Activated CD4-positive, alpha-beta memory T cell treated with anti-CD3 and anti-CD28 coated beads for 36 hours (primary cell): ENCODE measurements at regions not wholly inside any gene's neighbourhood (a gene's known extent, or its start where the extent isn't known, plus 50 kb on each side); places are given as distances from the start of the nearest gene placed in this dataset.

Experiments used
- CTCF ChIA-PET: fragments of 350-600 bp; sonication (Branson Sonifier 250); formaldehyde crosslinking; loops from one replicate; lab custom pipeline; 2021; ENCODE audit warnings: antibody characterized with exemption, inconsistent platforms; lab: Charles Lee
- POLR2A ChIA-PET: fragments of 350-600 bp; sonication (Branson Sonifier 250); formaldehyde crosslinking; loops from one replicate; lab custom pipeline; 2021; ENCODE audit warnings: antibody characterized with exemption; lab: Charles Lee
- DNase-seq: peaks from one replicate; pipeline ENCODE4 v3.0.0-alpha.2; 2020
- H3K27ac Mint-ChIP-seq: one replicate; pipeline ENCODE4 v1.8.0; 2021; ENCODE audit warnings: mixed read lengths
- H3K27me3 Mint-ChIP-seq: one replicate; pipeline ENCODE4 v1.8.0; 2021; ENCODE audit warnings: mixed read lengths
- H3K36me3 Mint-ChIP-seq: one replicate; pipeline ENCODE4 v1.8.0; 2021; ENCODE audit warnings: mixed read lengths
- H3K4me1 Mint-ChIP-seq: one replicate; pipeline ENCODE4 v1.8.0; 2021; ENCODE audit warnings: low read depth, mixed read lengths
- H3K4me3 Mint-ChIP-seq: one replicate; pipeline ENCODE4 v1.8.0; 2021; ENCODE audit warnings: mild to moderate bottlenecking, mixed read lengths
- H3K9me3 Mint-ChIP-seq: one replicate; pipeline ENCODE4 v1.8.0; 2021; ENCODE audit warnings: mixed read lengths
- intact Hi-C: fragments of 100-400 bp; cut with micrococcal nuclease; formaldehyde crosslinking; loops from one replicate; pipeline ENCODE4 v1.15.1; 2023

DNA sequence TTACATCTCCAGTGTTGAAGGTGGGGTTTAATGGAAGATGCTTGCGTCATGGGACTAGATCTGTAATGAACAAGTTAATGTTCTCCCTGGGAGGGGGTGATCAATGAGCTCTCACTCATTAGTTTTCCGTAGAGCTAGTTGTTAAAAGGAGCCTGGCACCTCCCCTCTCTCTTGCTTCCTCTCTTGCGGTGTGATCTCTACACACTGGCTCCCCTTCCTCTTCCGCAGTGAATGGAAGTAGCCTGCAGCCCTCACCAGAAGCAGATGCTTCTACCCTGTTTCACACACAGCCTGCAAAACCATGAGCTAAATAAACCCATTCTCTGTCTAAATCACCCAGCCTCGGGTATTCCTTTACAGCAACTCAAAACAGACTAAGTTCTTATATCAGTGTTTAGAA is 318.8 kb downstream of the SLITRK1 start:
- intact Hi-C loops, result no loop called here
- CTCF ChIA-PET, result no interaction called here
- Mint-ChIP-seq H3K4me1 (no peaks in the 10 kb centered on the region), H3K27me3 (no peaks in the 10 kb centered on the region), H3K27ac (no peak overlapping the region), H3K36me3 (no peaks in the 10 kb centered on the region), H3K9me3 (peaks cover 2% of the 10 kb centered on the region), H3K4me3 (no peak overlapping the region)
- DNase-seq, result no peak
- POLR2A ChIA-PET, result no interaction called here

DNA sequence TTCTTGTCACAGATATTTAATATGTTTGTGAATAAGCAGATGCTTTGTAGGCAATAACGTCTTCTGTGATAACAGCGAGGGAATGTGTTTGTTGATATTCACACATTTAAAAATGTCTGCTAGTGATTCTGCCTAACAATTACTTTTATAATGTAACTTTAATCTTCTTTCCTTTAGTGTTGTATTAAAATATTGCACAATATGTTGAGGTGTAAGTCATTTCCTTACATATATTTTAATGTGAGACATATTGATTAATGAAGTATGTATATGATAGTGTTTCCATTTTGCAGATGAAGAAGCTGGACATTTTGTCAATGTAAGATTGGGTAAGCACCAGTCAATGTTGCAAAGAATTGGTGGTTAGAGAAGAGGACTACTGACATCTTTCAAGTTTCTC is 324.4 kb downstream of the SLITRK1 start:
- ChIA-PET POLR2A (no interaction called here), CTCF (no interaction called here)
- Mint-ChIP-seq H3K36me3 (no peaks in the 10 kb centered on the region), H3K27ac (no peak overlapping the region), H3K9me3 (peaks cover 2% of the 10 kb centered on the region), H3K4me1 (no peaks in the 10 kb centered on the region), H3K27me3 (no peaks in the 10 kb centered on the region), H3K4me3 (no peak overlapping the region)
- DNase-seq, result no peak
- intact Hi-C loops, result no loop called here

DNA sequence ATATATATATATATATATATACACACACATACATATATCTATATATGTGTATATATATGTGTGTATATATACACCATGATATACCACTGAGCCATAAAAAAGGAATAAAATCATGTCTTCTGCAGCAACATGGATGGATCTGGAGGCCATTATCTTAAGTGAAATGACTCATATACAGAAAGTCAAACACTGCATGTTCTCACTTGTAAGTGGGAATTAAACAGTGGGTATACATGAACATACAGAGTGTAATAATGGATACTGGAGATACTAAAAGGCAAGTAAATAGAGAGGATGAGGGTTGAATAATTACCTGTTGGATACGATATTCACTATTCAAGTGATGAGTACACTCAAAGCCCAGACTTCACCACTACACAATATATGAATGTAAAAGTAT is 332.6 kb downstream of the SLITRK1 start:
- no peaks in the 10 kb centered on the region for H3K4me1 Mint-ChIP-seq
- H3K27ac Mint-ChIP-seq, result no peak overlapping the region
- ChIA-PET POLR2A (no interaction called here), CTCF (no interaction called here)
- DNase-seq, result no peak
- no peak overlapping the region for H3K4me3 Mint-ChIP-seq
- intact Hi-C loops, result no loop called here
- H3K9me3 Mint-ChIP-seq, result no peaks in the 10 kb centered on the region
- H3K27me3 Mint-ChIP-seq, result no peaks in the 10 kb centered on the region
- H3K36me3 Mint-ChIP-seq, result no peaks in the 10 kb centered on the region

DNA sequence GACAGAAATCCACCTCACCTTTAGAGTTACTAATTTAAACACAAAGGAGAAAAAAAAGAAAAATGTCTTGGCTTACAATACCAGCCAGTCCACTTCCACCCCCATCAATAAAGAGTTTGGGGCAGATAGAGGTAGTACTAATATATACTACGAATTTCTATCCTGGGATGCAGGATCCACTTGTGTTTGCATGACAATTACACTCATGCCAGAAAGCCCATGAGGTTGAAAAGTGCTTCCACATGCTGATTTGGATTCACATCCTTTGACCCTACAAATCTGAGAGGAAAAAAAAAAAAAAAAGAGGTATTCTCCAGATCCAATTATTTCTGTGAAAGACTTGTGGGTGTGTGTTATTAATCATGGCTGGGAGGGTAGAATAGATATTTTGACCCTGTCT is 335.2 kb downstream of the SLITRK1 start:
- POLR2A ChIA-PET, result no interaction called here
- Mint-ChIP-seq H3K36me3 (no peaks in the 10 kb centered on the region), H3K27ac (no peak overlapping the region), H3K27me3 (no peaks in the 10 kb centered on the region), H3K9me3 (peaks cover 5% of the 10 kb centered on the region), H3K4me1 (no peaks in the 10 kb centered on the region), H3K4me3 (no peak overlapping the region)
- CTCF ChIA-PET, result no interaction called here
- DNase-seq, result no peak
- intact Hi-C loops, result no loop called here

DNA sequence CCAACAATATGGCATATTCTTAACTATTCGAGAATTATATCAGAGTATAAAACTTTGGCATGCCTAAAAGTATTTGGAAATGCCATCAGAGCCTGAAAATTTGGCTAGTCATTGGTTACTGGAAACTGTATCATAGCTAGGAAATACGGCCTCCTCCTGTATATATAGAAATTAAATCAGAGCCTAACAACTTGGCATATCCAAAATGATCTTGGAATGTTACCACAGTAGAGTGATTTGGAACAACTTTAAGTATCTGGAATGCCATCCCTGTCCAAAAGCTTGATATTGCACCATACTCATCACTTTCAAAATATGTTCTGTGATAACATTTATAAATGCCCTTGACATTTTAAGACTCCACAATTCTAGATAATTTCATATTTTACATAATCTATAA is 335.8 kb downstream of the SLITRK1 start:
- Mint-ChIP-seq H3K9me3 (peaks cover 5% of the 10 kb centered on the region), H3K36me3 (no peaks in the 10 kb centered on the region), H3K27ac (no peak overlapping the region), H3K4me1 (no peaks in the 10 kb centered on the region), H3K4me3 (no peak overlapping the region), H3K27me3 (no peaks in the 10 kb centered on the region)
- no peak for DNase-seq
- POLR2A ChIA-PET, result no interaction called here
- CTCF ChIA-PET, result no interaction called here
- intact Hi-C loops, result no loop called here

DNA sequence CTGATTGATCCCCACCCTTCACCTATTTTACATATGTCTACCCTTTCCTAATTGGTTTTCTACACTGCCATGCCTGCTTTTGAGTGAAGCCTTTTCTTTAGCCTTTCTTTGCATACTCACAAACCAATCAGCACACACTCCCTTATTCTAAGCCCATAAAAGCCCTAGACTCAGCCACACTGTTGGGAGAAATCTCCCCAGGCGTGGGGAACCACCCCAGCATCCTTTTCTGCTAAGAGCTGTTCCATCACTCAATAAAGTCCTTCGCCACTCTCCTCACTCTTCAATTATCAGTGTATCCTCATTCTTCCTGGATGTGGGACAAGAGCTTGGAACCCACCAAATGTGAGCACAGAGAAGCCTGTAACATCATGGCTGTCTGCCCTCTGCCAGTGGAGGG is 343.6 kb downstream of the SLITRK1 start:
- H3K9me3 Mint-ChIP-seq, result peaks cover 32% of the 10 kb centered on the region
- no peaks in the 10 kb centered on the region for H3K27me3 Mint-ChIP-seq
- intact Hi-C loops, result no loop called here
- ChIA-PET POLR2A (no interaction called here), CTCF (no interaction called here)
- DNase-seq, result no peak
- no peak overlapping the region for H3K27ac Mint-ChIP-seq
- no peak overlapping the region for H3K4me3 Mint-ChIP-seq
- H3K36me3 Mint-ChIP-seq, result no peaks in the 10 kb centered on the region
- H3K4me1 Mint-ChIP-seq, result no peaks in the 10 kb centered on the region

DNA sequence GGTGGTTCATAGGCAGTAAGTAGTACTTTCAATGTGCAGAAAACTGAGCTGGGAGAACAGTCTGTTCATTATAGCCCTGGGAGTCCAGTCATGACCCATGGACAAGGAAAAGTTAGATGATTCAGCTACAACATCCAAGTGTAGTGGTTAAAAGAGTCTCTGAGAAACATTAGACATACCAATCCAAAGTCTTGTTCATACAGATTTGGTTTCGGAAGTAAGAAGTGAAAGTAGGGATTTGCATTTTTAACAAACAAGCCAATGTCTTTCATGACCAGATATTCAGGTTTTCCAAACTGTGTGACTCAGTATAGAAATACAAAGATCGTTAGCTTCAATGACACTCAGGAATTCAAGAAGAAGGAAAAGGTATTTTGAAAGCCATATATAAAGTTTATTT is 345.3 kb downstream of the SLITRK1 start:
- H3K4me1 Mint-ChIP-seq, result no peaks in the 10 kb centered on the region
- intact Hi-C loops, result no loop called here
- no peak overlapping the region for H3K4me3 Mint-ChIP-seq
- H3K36me3 Mint-ChIP-seq, result no peaks in the 10 kb centered on the region
- peaks cover 27% of the 10 kb centered on the region for H3K9me3 Mint-ChIP-seq
- POLR2A ChIA-PET, result no interaction called here
- DNase-seq, result no peak
- CTCF ChIA-PET, result no interaction called here
- H3K27me3 Mint-ChIP-seq, result no peaks in the 10 kb centered on the region
- no peak overlapping the region for H3K27ac Mint-ChIP-seq

DNA sequence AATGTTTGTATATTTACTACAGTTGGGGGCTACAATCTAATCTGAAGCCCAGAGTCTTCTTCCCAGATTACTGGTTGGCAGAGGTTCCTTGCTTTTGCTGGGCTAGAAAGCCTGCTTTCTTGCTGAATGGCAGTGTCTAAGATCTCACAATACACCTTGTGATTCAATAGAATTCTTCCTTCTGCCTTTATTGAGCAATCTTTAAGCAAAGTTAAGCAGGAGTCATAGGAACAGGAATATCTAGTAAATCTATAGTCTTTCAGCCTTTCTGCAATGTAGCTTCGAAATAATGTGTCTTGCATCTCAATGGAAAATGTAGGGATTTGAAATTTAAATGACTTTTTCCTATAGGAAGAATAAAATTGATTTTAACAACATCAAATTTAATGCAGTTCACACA is 346.1 kb downstream of the SLITRK1 start:
- no peaks in the 10 kb centered on the region for H3K27me3 Mint-ChIP-seq
- H3K36me3 Mint-ChIP-seq, result no peaks in the 10 kb centered on the region
- no peaks in the 10 kb centered on the region for H3K4me1 Mint-ChIP-seq
- intact Hi-C loops, result no loop called here
- ChIA-PET POLR2A (no interaction called here), CTCF (no interaction called here)
- no peak overlapping the region for H3K4me3 Mint-ChIP-seq
- peaks cover 27% of the 10 kb centered on the region for H3K9me3 Mint-ChIP-seq
- DNase-seq, result no peak
- H3K27ac Mint-ChIP-seq, result no peak overlapping the region

DNA sequence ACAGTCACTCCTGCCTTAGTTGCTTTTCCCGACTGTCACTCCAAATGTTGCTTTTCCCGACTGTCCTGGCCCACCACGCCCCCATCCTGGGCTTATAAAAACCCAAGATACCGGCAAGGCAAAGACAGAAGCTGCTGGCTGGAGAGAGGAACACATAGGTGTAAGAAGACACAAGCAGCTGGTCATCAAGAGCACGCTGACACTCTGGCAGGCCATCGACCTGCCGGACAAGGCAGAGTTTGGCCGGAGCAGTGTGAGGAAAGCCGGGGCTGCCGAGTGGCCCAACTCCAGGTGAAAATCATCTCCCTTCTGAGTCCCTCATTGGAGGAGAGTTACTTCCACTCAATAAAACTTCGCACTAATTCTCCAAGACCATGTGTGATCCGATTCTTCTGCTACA is 349.5 kb downstream of the SLITRK1 start:
- intact Hi-C loops, result no loop called here
- H3K4me3 Mint-ChIP-seq, result no peak overlapping the region
- no peak overlapping the region for H3K27ac Mint-ChIP-seq
- H3K36me3 Mint-ChIP-seq, result no peaks in the 10 kb centered on the region
- POLR2A ChIA-PET, result no interaction called here
- no peaks in the 10 kb centered on the region for H3K4me1 Mint-ChIP-seq
- H3K9me3 Mint-ChIP-seq, result peaks cover 8% of the 10 kb centered on the region
- CTCF ChIA-PET, result no interaction called here
- DNase-seq, result no peak
- H3K27me3 Mint-ChIP-seq, result no peaks in the 10 kb centered on the region

DNA sequence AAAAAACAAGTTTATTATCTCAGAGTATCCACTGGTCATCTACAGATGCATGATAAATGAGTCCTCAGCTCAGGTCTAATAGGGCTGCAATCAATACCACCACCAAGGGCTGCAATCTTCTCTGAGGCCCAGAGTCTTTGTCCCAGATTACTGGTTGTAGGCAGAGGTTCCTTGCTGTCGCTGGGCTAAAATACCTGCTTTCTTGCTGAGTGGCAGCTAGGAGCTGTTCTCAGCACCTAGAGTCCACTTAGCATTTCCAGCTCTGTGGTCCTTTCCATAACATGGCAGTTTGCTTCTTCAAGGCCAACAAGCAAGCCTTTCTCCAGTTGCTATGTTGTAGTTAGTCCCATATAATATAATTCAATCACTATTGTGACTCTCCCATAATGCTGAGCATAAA is 351.3 kb downstream of the SLITRK1 start:
- intact Hi-C loops, result no loop called here
- CTCF ChIA-PET, result no interaction called here
- H3K4me3 Mint-ChIP-seq, result no peak overlapping the region
- no peak overlapping the region for H3K27ac Mint-ChIP-seq
- POLR2A ChIA-PET, result no interaction called here
- no peaks in the 10 kb centered on the region for H3K36me3 Mint-ChIP-seq
- peaks cover 3% of the 10 kb centered on the region for H3K9me3 Mint-ChIP-seq
- H3K27me3 Mint-ChIP-seq, result no peaks in the 10 kb centered on the region
- DNase-seq, result no peak
- H3K4me1 Mint-ChIP-seq, result no peaks in the 10 kb centered on the region

DNA sequence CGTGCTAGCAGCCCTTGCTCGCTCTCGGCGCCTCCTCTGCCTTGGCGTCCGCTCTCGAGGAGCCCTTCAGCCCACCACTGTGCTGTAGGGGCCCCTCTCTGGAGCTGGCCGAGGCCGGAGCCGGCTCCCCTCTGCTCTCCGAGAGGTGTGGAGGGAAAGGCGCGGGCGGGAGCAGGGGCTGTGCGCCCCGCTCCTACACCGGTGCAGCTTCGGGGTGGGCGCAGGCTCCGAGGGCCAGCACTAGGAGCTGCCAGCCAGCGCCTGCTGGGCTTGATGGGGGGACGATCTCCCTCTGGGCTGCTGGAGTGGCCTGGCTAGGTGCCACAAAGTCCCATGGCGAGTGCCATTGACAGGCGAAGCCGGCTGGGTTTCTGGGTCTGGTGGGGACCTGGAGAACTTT is 365.5 kb downstream of the SLITRK1 start:
- Mint-ChIP-seq H3K9me3 (peaks cover 2% of the 10 kb centered on the region), H3K27me3 (no peaks in the 10 kb centered on the region), H3K4me1 (no peaks in the 10 kb centered on the region), H3K36me3 (no peaks in the 10 kb centered on the region), H3K27ac (no peak overlapping the region), H3K4me3 (no peak overlapping the region)
- CTCF ChIA-PET, result no interaction called here
- POLR2A ChIA-PET, result no interaction called here
- intact Hi-C loops, result no loop called here
- no peak for DNase-seq

DNA sequence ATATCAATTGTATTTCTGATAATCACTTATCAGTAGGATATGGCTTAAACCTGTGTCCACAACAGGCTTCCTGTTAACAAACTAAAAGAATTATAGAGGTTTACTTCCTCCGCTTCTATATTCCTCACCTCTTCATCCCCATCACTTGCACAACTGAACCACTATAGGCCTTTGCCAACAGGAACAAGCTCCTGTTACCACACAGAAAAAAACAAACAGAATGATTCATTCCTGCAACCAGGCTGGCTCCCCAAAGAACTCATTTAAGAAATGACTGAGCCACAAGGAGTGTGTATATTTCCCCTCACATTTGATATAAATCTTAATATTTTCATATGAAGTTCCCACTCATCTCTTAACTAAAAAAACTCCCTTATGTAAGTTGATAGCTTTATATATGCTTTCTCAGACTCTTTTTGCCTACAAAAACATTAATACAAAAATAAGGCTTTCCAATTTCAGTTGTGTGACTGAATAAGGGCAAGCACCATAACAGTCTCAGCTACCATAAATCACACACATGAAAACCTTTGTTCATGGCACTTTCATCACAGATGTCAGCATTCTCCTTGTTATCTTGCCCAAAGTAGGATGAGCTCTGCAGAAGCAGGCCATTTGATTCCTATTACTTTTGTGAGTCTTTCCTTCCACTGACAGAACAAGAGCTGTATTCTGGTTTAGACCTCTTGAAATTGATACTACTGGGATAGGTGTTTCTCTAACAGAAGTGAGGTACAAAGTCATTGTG is 366.8 kb downstream of the SLITRK1 start:
- intact Hi-C loops, result no loop called here
- Mint-ChIP-seq H3K36me3 (no peaks in the 10 kb centered on the region), H3K27me3 (no peaks in the 10 kb centered on the region), H3K4me3 (no peak overlapping the region), H3K27ac (no peak overlapping the region), H3K4me1 (no peaks in the 10 kb centered on the region), H3K9me3 (peaks cover 2% of the 10 kb centered on the region)
- ChIA-PET POLR2A (no interaction called here), CTCF (no interaction called here)
- no peak for DNase-seq

DNA sequence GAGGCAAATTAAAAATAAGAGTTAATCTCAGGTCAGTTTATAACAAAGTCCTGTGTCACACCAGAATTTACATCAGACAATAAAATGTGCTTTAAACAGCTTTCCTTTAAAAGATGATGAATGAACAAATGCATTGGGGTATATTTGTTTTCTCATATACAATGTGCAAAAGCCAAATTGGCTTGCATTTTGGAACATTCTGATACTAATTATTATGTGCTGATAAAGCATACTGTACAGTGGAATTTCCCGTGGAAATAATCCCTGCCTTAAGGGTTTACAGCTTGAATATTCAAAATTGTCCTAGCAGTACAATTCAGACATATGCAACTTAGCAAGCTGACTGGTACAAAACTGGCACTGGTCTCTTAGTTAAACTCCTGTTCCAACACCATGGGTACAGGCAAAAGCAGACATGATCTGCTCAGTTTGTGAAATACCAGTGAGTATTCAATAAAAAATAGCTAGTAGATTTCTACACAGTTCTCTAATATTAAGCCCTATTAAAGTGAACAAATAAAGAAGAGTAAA is 373.4 kb downstream of the SLITRK1 start:
- Mint-ChIP-seq H3K4me1 (no peaks in the 10 kb centered on the region), H3K27me3 (no peaks in the 10 kb centered on the region), H3K9me3 (peaks cover 2% of the 10 kb centered on the region), H3K4me3 (no peak overlapping the region), H3K27ac (no peak overlapping the region), H3K36me3 (no peaks in the 10 kb centered on the region)
- ChIA-PET POLR2A (no interaction called here), CTCF (no interaction called here)
- intact Hi-C loops, result no loop called here
- no peak for DNase-seq
